Peyer's patch (tissue), 4 donors: ENCODE measurements at regions not wholly inside any gene's neighbourhood (a gene's known extent, or its start where the extent isn't known, plus 50 kb on each side); places are given as distances from the start of the nearest gene placed in this dataset.

Experiments used
- CTCF ChIP-seq, 6 experiments: fragments of 450-650 bp in 4 of 6; fragments of 200-600 bp in 2 of 6; sonication (generic) in 1 of 6; IDR thresholded peaks; one replicate each; pipeline ENCODE4 v1.5.1; 2017 to 2019; ENCODE audit warnings: antibody characterized with exemption in 6 of 6, mild to moderate bottlenecking in 3 of 6, moderate library complexity in 1 of 6
- POLR2A ChIP-seq, 2 donors: fragments of 450-650 bp; IDR thresholded peaks; one replicate each; pipeline ENCODE4 v1.5.1; 2017; ENCODE audit warnings: antibody characterized with exemption in 2 of 2, mild to moderate bottlenecking in 2 of 2, moderate library complexity in 2 of 2

GRCh38 chr2:137872577-137872976 is 91.7 kb upstream of the HNMT start:
- TF ChIP-seq CTCF (IDR thresholded peaks at IDR 0.05) (no peak), POLR2A (IDR thresholded peaks at IDR 0.05) (no peak)
